Esophagus muscularis mucosa (tissue), 4 donors: ENCODE measurements at regions not wholly inside any gene's neighbourhood (a gene's known extent, or its start where the extent isn't known, plus 50 kb on each side); places are given as distances from the start of the nearest gene placed in this dataset.
A peak's percentile ranks its signal among the peaks of the same experiment; 100 is the strongest.

Experiments
- DNase-seq: peaks from one replicate; pipeline ENCODE4 v3.0.0-alpha.2; 2017; ENCODE audit errors: extremely low spot score
- H3K27ac ChIP-seq, 4 donors: fragments of 200-600 bp; sonication (generic); replicated peaks in 1 of 4; 1 replicate in 3 of 4; 2 replicates in 1 of 4; pipeline ENCODE4 v1.5.1; 2016 to 2019; ENCODE audit warnings: mild to moderate bottlenecking in 1 of 4
- H3K27me3 ChIP-seq, 4 donors: fragments of 200-600 bp; sonication (generic); one replicate each; pipeline versions ENCODE4 v1.5.1 to v1.6.0; 2016 to 2019
- H3K36me3 ChIP-seq, 4 donors: fragments of 200-600 bp; sonication (generic); one replicate each; pipeline ENCODE4 v1.5.1; 2016 to 2019
- H3K4me1 ChIP-seq, 4 donors: fragments of 200-600 bp; sonication (generic); one replicate each; pipeline ENCODE4 v1.5.1; 2016 to 2019
- H3K4me3 ChIP-seq, 4 donors: fragments of 200-600 bp; sonication (generic); 1 replicate in 2 of 4; 2 replicates in 2 of 4; pipeline ENCODE4 v1.5.1; 2016 to 2019; ENCODE audit warnings: mild to moderate bottlenecking in 4 of 4, moderate library complexity in 1 of 4
- H3K9me3 ChIP-seq, 4 donors: fragments of 200-600 bp; sonication (generic); 1 replicate in 3 of 4; 2 replicates in 1 of 4; pipeline ENCODE4 v1.5.1; 2016 to 2019
- EP300 ChIP-seq: sonication (generic); formaldehyde crosslinking; IDR thresholded peaks from one replicate; pipeline ENCODE4 v1.6.1; 2017; ENCODE audit warnings: antibody characterized with exemption
- POLR2A ChIP-seq: fragments of 450-650 bp; IDR thresholded peaks from one replicate; pipeline ENCODE4 v1.6.1; 2017; ENCODE audit warnings: antibody characterized with exemption, moderate library complexity, mild to moderate bottlenecking, low read depth
- POLR2AphosphoS5 ChIP-seq, 2 donors: sonication (generic); formaldehyde crosslinking; IDR thresholded peaks; one replicate each; pipeline ENCODE4 v1.6.1; 2017; ENCODE audit warnings: antibody characterized with exemption in 2 of 2
- WGBS: methylation state at CpG from one replicate; pipeline ENCODE4 v1.1.5; 2018; 5-methylcytosine and 5-hydroxymethylcytosine counted together
- intact Hi-C: fragments of 100-400 bp; cut with DNase I; formaldehyde crosslinking; loops from one replicate; pipeline ENCODE4 v1.15.1; 2023
- TF ChIP-seq, protein P1 (sequence below), 3 experiments: fragments of 200-600 bp in 2 of 3; fragments of 450-650 bp in 1 of 3; sonication (generic) in 2 of 3; IDR thresholded peaks; one replicate each; pipeline ENCODE4 v1.5.1; 2017 to 2019; ENCODE audit warnings: antibody characterized with exemption in 3 of 3, mild to moderate bottlenecking in 2 of 3, moderate library complexity in 1 of 3

DNA sequence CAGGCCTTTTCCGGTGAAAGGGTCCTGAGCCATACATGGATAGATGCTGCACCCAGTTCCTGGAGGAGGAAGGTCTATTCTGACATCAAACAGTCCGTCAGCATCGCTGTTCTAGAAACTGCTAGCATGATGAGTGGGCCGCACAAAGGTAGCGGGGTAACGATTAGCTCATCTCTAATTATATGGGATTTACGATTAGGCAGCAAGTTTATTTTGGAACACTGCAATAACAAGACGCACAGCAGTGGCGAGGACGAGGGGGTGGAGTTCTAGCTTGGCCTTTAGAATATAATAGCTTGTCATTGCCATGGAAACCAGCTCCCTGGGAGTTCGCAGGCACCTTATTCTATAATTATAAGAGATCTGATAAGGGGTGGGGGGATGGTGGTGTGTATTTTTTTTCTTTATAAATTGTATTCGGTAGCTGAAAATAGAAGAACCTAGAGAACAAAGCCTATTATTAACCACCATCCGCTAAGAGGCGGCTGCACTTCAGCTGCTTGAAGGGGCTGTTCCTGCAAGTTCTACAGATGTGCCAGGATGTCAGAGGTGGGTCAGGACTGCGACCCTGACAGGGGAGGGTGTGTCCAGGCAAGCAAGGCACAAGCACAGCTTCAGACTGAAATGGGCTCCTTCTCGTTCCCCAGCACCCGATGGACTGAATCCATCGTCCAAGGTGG, 311.0 kb downstream of the AGTPBP1 start:
- WGBS, result 70% methylated on average over 18 of the region's 18 CpGs
- TF ChIP-seq POLR2AphosphoS5 (IDR thresholded peaks at IDR 0.05), result no peak
- no peak for TF ChIP-seq EP300
- TF ChIP-seq, protein P1, sequence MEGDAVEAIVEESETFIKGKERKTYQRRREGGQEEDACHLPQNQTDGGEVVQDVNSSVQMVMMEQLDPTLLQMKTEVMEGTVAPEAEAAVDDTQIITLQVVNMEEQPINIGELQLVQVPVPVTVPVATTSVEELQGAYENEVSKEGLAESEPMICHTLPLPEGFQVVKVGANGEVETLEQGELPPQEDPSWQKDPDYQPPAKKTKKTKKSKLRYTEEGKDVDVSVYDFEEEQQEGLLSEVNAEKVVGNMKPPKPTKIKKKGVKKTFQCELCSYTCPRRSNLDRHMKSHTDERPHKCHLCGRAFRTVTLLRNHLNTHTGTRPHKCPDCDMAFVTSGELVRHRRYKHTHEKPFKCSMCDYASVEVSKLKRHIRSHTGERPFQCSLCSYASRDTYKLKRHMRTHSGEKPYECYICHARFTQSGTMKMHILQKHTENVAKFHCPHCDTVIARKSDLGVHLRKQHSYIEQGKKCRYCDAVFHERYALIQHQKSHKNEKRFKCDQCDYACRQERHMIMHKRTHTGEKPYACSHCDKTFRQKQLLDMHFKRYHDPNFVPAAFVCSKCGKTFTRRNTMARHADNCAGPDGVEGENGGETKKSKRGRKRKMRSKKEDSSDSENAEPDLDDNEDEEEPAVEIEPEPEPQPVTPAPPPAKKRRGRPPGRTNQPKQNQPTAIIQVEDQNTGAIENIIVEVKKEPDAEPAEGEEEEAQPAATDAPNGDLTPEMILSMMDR (IDR thresholded peaks at IDR 0.05), result no peak
- no peak for TF ChIP-seq POLR2A
- no peaks in the 10 kb centered on the region for H3K9me3 ChIP-seq
- H3K27ac ChIP-seq, result no peak overlapping the region
- peak; percentile 86 for DNase-seq
- H3K4me3 ChIP-seq, result no peak overlapping the region
- no peaks in the 10 kb centered on the region for H3K36me3 ChIP-seq
- H3K4me1 ChIP-seq, result no peaks in the 10 kb centered on the region
- peaks cover 0 to 7% (median 0%) of the 10 kb centered on the region in 4 donors for H3K27me3 ChIP-seq
- intact Hi-C loops, result no loop called here

DNA sequence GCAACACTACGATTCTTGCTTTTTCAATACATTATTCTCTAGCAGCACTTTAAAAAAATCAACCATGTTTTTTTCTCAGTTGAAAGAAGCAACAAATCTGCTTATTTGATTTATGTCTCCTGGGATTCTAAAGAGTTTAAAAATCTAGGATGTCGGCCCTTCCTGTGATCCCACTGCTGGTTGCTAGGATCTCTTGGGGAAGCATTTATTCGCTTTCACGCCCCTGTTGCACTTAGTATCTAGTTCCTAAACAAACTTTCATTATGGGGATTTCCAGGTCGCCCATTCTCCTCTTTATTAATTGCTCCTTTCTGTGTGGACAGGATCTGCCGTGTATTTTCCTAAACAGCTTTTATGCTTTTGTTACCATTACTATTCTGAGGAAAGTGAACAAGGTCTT, 313.5 kb downstream of the AGTPBP1 start:
- Histone ChIP-seq H3K27ac (no peak overlapping the region), H3K9me3 (peaks cover 0 to 4% (median 0%) of the 10 kb centered on the region in 4 donors), H3K4me3 (no peak overlapping the region), H3K36me3 (no peaks in the 10 kb centered on the region), H3K4me1 (no peaks in the 10 kb centered on the region), H3K27me3 (peaks cover 0 to 7% (median 0%) of the 10 kb centered on the region in 4 donors)
- TF ChIP-seq, protein P1 (IDR thresholded peaks at IDR 0.05), result no peak
- TF ChIP-seq POLR2AphosphoS5 (IDR thresholded peaks at IDR 0.05) (no peak), POLR2A (no peak), EP300 (no peak)
- WGBS, result 69% methylated on average over 6 of the region's 6 CpGs
- DNase-seq, result no peak
- intact Hi-C loops, result no loop called here

DNA sequence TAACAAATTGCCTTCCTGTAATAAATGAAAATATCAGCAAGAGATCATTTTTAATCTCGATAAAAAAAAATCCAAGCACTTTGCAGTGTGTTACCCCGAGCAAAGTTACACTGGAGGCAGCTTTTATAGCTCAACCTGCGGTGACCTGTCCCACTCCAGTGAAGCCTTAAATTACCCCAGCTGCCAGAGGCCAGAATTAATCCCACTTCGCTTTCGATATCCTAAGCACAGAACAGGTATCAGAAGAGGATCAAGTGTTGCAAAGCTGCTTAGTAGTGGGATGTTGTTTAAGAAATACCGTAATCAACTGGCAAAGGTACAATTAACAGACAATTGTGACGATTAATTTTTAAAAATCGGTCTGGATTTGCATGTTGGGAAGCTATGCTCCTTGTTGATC, 314.0 kb downstream of the AGTPBP1 start:
- no peak overlapping the region for H3K4me3 ChIP-seq
- DNase-seq, result no peak
- peaks cover 0 to 5% (median 0%) of the 10 kb centered on the region in 4 donors for H3K9me3 ChIP-seq
- no peak for TF ChIP-seq POLR2A
- TF ChIP-seq, protein P1 (IDR thresholded peaks at IDR 0.05), result no peak
- TF ChIP-seq EP300, result no peak
- no peak for TF ChIP-seq POLR2AphosphoS5 (IDR thresholded peaks at IDR 0.05)
- no peak overlapping the region for H3K27ac ChIP-seq
- WGBS, result 85% methylated on average over 8 of the region's 8 CpGs
- H3K4me1 ChIP-seq, result no peaks in the 10 kb centered on the region
- intact Hi-C loops, result no loop called here
- H3K27me3 ChIP-seq, result peaks cover 0 to 7% (median 0%) of the 10 kb centered on the region in 4 donors
- H3K36me3 ChIP-seq, result no peaks in the 10 kb centered on the region

DNA sequence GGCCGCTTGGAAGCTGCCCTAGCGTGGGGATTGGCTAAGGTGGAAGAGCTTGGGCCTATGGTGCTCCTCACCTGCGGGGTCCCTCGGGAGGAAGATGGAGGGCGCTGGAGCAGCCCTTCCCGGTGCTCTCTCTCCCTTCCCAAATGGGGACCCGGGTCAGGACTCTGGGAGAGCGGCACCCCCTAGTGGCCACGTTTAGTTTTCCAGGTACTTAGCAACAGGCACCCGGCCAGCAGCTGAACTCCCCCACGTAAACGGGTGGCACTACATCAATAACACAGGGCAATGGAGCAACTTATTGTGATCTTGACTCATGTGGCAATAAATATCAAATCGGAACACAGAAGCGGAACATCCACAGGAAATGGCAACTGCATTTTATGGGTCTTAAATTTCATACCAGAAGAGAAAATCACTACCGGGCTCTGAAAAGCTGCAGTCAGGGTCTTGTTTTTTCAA, 316.6 kb downstream of the AGTPBP1 start:
- H3K27me3 ChIP-seq, result peaks cover 0 to 7% (median 0%) of the 10 kb centered on the region in 4 donors
- no peaks in the 10 kb centered on the region for H3K36me3 ChIP-seq
- no peak for DNase-seq
- H3K4me1 ChIP-seq, result no peaks in the 10 kb centered on the region
- H3K4me3 ChIP-seq, result no peak overlapping the region
- peaks cover 0 to 9% (median 2%) of the 10 kb centered on the region in 4 donors for H3K9me3 ChIP-seq
- H3K27ac ChIP-seq, result no peak overlapping the region
- TF ChIP-seq, protein P1 (IDR thresholded peaks at IDR 0.05), result peak in 2 of 3 experiments; percentile 12 to 31
- TF ChIP-seq EP300, result no peak
- 19% methylated on average over 11 of the region's 15 CpGs for WGBS
- intact Hi-C loops, result no loop called here

DNA sequence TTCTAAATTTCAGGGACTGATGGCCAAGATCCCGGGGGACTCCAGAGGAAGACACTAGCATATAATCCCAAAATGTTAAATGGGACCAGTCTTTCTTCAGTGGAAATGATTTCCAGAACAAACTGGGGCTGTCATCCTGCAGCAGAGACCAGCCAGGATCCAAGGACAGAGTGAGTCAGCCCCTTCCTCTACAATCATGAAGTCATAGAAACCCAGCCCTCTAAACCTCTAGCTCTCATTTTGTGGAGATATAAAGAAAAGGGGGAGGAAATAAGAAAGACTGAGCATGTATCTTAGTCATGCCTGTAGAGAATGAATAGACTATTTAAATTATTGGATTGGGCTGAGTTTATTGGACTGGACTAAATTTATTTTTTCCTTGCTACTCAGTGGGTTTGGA, 318.3 kb downstream of the AGTPBP1 start:
- Histone ChIP-seq H3K4me1 (no peaks in the 10 kb centered on the region), H3K27me3 (no peaks in the 10 kb centered on the region), H3K27ac (no peak overlapping the region), H3K36me3 (no peaks in the 10 kb centered on the region), H3K9me3 (peaks cover 0 to 9% (median 2%) of the 10 kb centered on the region in 4 donors), H3K4me3 (no peak overlapping the region)
- TF ChIP-seq, protein P1 (IDR thresholded peaks at IDR 0.05), result no peak
- TF ChIP-seq POLR2AphosphoS5 (IDR thresholded peaks at IDR 0.05) (no peak), EP300 (no peak), POLR2A (no peak)
- WGBS, result 100% methylated on average over 1 of the region's 1 CpG
- DNase-seq, result no peak
- intact Hi-C loops, result no loop called here
